ENCODE measurements at regions not wholly inside any gene's neighbourhood (a gene's known extent, or its start where the extent isn't known, plus 50 kb on each side); places are given as distances from the start of the nearest gene placed in this dataset.
"Not testable (repeated sequence)": the region's sequence is repeated elsewhere in the genome, so short reads cannot be mapped to it uniquely, and the experiment has no call there.

- not testable (repeated sequence) for H3K36me3 ChIP-seq (ENCODE audit: control insufficient read depth, insufficient read depth, low read length); H3K18ac ChIP-seq (ENCODE audit: low read length); H3K56ac ChIP-seq (ENCODE audit: low read length); H3K9ac ChIP-seq (ENCODE audit: low read length); H2BK5ac ChIP-seq (ENCODE audit: low read length); H4K5ac ChIP-seq (ENCODE audit: low read length); H3K4ac ChIP-seq (ENCODE audit: low read depth, low read length); H3K23ac ChIP-seq (ENCODE audit: low read length); H3K4me3 ChIP-seq (ENCODE audit: low read length); H2BK120ac ChIP-seq (ENCODE audit: low read depth, low read length); H3K27ac ChIP-seq (ENCODE audit: low read depth, low read length); H2BK15ac ChIP-seq (replicated peaks; ENCODE audit: low read depth); H4K8ac ChIP-seq (ENCODE audit: low read depth, low read length); H2AK5ac ChIP-seq (ENCODE audit: low read length); H3K79me1 ChIP-seq (ENCODE audit: low read length); H3K4me2 ChIP-seq (ENCODE audit: low read length); H3K27me3 ChIP-seq (ENCODE audit: insufficient read depth, low read length, poor library complexity); DNase-seq; H3K4me1 ChIP-seq (ENCODE audit: control insufficient read depth, low read depth, low read length); H3K79me2 ChIP-seq (ENCODE audit: control insufficient read depth, insufficient read depth, low read length)
- WGBS (ENCODE audit: extremely low coverage, insufficient coverage, low lambda C conversion rate), result no CpG with 5 or more reads among the region's 2 CpGs
These were observed 261.5 kb downstream of the FOXG1 start for GRCh38 chr14:29027941-29028705.

DNA sequence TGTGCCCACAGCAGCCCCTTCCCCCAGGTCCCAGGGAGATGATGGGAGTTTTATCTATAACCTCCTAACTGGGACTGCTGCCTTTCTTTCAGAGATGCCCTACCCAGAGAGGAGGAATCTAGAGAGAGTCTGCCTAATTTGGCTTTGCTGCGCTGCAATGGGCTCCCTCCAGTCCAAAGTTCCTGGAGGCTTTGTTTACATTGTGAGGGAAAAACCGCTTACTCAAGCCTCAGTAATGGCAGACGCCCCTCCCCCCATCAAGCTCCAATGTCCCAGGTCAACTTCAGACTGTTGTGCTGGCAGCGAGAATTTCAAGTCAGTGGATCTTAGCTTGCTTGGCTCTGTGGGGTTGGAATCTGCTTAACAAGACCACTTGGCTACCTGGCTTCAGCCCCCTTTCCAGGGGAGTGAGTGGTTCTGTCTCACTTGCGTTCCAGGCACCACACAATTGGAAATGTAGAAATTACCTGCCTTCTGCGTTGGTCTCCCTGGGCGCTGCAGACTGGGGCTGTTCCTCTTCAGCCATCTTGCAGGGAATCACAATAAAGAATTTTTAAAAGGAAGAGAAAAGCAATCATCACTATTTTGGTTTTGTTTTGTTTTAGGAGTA lies 262.5 kb downstream of the FOXG1 start:
- H4K5ac ChIP-seq (ENCODE audit: low read length), result no peak overlapping the region
- H3K9ac ChIP-seq (ENCODE audit: low read length), result no peak overlapping the region
- DNase-seq, result peak; percentile 82
- H4K8ac ChIP-seq (ENCODE audit: low read depth, low read length), result no peak overlapping the region
- H3K4me3 ChIP-seq (ENCODE audit: low read length), result no peak overlapping the region
- no peaks in the 10 kb centered on the region for H3K27me3 ChIP-seq (ENCODE audit: insufficient read depth, low read length, poor library complexity)
- H3K4me1 ChIP-seq (ENCODE audit: control insufficient read depth, low read depth, low read length), result no peaks in the 10 kb centered on the region
- no CpG with 5 or more reads among the region's 7 CpGs for WGBS (ENCODE audit: extremely low coverage, insufficient coverage, low lambda C conversion rate)
- H2BK120ac ChIP-seq (ENCODE audit: low read depth, low read length), result no peak overlapping the region
- peak overlapping the region; percentile 75 for H2BK15ac ChIP-seq (replicated peaks; ENCODE audit: low read depth)
- peak overlapping the region; percentile 48 for H3K27ac ChIP-seq (ENCODE audit: low read depth, low read length)
- H3K56ac ChIP-seq (ENCODE audit: low read length), result peak overlapping the region; percentile 30
- H3K18ac ChIP-seq (ENCODE audit: low read length), result no peak overlapping the region
- H3K4me2 ChIP-seq (ENCODE audit: low read length), result no peak overlapping the region
- H3K4ac ChIP-seq (ENCODE audit: low read depth, low read length), result peak overlapping the region; percentile 57
- H3K79me1 ChIP-seq (ENCODE audit: low read length), result no peaks in the 10 kb centered on the region
- no peaks in the 10 kb centered on the region for H3K36me3 ChIP-seq (ENCODE audit: control insufficient read depth, insufficient read depth, low read length)
- H3K79me2 ChIP-seq (ENCODE audit: control insufficient read depth, insufficient read depth, low read length), result no peaks in the 10 kb centered on the region
- no peak overlapping the region for H2BK5ac ChIP-seq (ENCODE audit: low read length)
- no peak overlapping the region for H2AK5ac ChIP-seq (ENCODE audit: low read length)
- no peak overlapping the region for H3K23ac ChIP-seq (ENCODE audit: low read length)

DNA sequence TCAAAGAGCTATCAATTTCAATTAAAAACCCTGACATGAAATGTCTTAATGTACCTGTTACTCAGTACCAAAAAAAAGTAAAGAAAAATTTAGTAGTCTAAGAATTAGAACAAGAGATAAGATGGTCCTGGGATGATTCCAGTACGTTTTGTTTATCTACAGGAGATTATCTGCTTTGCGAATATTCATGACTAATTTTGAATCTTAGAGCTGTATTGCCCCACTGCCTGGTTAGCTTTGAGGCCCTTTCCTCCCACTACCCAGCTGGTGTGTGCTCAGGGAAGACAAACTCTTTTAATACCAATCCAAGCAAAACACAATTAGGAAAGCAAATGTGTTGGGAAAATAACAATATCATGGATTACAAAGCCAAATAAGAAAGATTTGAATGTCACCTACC lies 263.5 kb downstream of the FOXG1 start:
- WGBS (ENCODE audit: extremely low coverage, insufficient coverage, low lambda C conversion rate), result no CpG with 5 or more reads among the region's 2 CpGs
- H4K5ac ChIP-seq (ENCODE audit: low read length), result no peak overlapping the region
- no peak overlapping the region for H3K4me2 ChIP-seq (ENCODE audit: low read length)
- no peak overlapping the region for H3K56ac ChIP-seq (ENCODE audit: low read length)
- no peaks in the 10 kb centered on the region for H3K27me3 ChIP-seq (ENCODE audit: insufficient read depth, low read length, poor library complexity)
- H3K18ac ChIP-seq (ENCODE audit: low read length), result no peak overlapping the region
- H4K8ac ChIP-seq (ENCODE audit: low read depth, low read length), result no peak overlapping the region
- no peak overlapping the region for H2BK120ac ChIP-seq (ENCODE audit: low read depth, low read length)
- no peak overlapping the region for H2AK5ac ChIP-seq (ENCODE audit: low read length)
- H3K79me2 ChIP-seq (ENCODE audit: control insufficient read depth, insufficient read depth, low read length), result no peaks in the 10 kb centered on the region
- no peaks in the 10 kb centered on the region for H3K4me1 ChIP-seq (ENCODE audit: control insufficient read depth, low read depth, low read length)
- H3K79me1 ChIP-seq (ENCODE audit: low read length), result no peaks in the 10 kb centered on the region
- no peak overlapping the region for H3K4ac ChIP-seq (ENCODE audit: low read depth, low read length)
- DNase-seq, result no peak
- no peak overlapping the region for H3K4me3 ChIP-seq (ENCODE audit: low read length)
- H3K23ac ChIP-seq (ENCODE audit: low read length), result no peak overlapping the region
- no peak overlapping the region for H3K27ac ChIP-seq (ENCODE audit: low read depth, low read length)
- H2BK5ac ChIP-seq (ENCODE audit: low read length), result no peak overlapping the region
- no peak overlapping the region for H2BK15ac ChIP-seq (replicated peaks; ENCODE audit: low read depth)
- H3K9ac ChIP-seq (ENCODE audit: low read length), result no peak overlapping the region
- no peaks in the 10 kb centered on the region for H3K36me3 ChIP-seq (ENCODE audit: control insufficient read depth, insufficient read depth, low read length)

- no peak overlapping the region for H3K18ac ChIP-seq (ENCODE audit: low read length)
- no CpG with 5 or more reads among the region's 2 CpGs for WGBS (ENCODE audit: extremely low coverage, insufficient coverage, low lambda C conversion rate)
These were observed 264.4 kb downstream of the FOXG1 start for GRCh38 chr14:29030970-29031369.

GRCh38 chr14:29035134-29035533 lies 268.5 kb downstream of the FOXG1 start:
- Histone ChIP-seq H3K9ac (ENCODE audit: low read length) (no peak overlapping the region), H3K79me2 (ENCODE audit: control insufficient read depth, insufficient read depth, low read length) (no peaks in the 10 kb centered on the region), H3K79me1 (ENCODE audit: low read length) (no peaks in the 10 kb centered on the region), H3K4me2 (ENCODE audit: low read length) (no peak overlapping the region), H4K5ac (ENCODE audit: low read length) (no peak overlapping the region), H2BK15ac (replicated peaks; ENCODE audit: low read depth) (no peak overlapping the region), H3K23ac (ENCODE audit: low read length) (no peak overlapping the region), H4K8ac (ENCODE audit: low read depth, low read length) (no peak overlapping the region), H3K56ac (ENCODE audit: low read length) (no peak overlapping the region), H3K18ac (ENCODE audit: low read length) (no peak overlapping the region), H3K27ac (ENCODE audit: low read depth, low read length) (no peak overlapping the region), H2BK5ac (ENCODE audit: low read length) (no peak overlapping the region), H3K36me3 (ENCODE audit: control insufficient read depth, insufficient read depth, low read length) (no peaks in the 10 kb centered on the region), H3K4me3 (ENCODE audit: low read length) (no peak overlapping the region), H3K27me3 (ENCODE audit: insufficient read depth, low read length, poor library complexity) (no peaks in the 10 kb centered on the region), H2BK120ac (ENCODE audit: low read depth, low read length) (no peak overlapping the region), H2AK5ac (ENCODE audit: low read length) (no peak overlapping the region), H3K4me1 (ENCODE audit: control insufficient read depth, low read depth, low read length) (peaks cover 2% of the 10 kb centered on the region), H3K4ac (ENCODE audit: low read depth, low read length) (no peak overlapping the region)
- WGBS (ENCODE audit: extremely low coverage, insufficient coverage, low lambda C conversion rate), result no CpG with 5 or more reads among the region's 3 CpGs
- no peak for DNase-seq

More at GRCh38 chr14:29030970-29031369, 264.4 kb downstream of the FOXG1 start:
- Histone ChIP-seq H3K4ac (ENCODE audit: low read depth, low read length) (no peak overlapping the region), H3K4me3 (ENCODE audit: low read length) (no peak overlapping the region), H3K27ac (ENCODE audit: low read depth, low read length) (no peak overlapping the region), H3K9ac (ENCODE audit: low read length) (no peak overlapping the region), H3K36me3 (ENCODE audit: control insufficient read depth, insufficient read depth, low read length) (no peaks in the 10 kb centered on the region), H3K27me3 (ENCODE audit: insufficient read depth, low read length, poor library complexity) (no peaks in the 10 kb centered on the region), H2BK120ac (ENCODE audit: low read depth, low read length) (no peak overlapping the region), H3K4me1 (ENCODE audit: control insufficient read depth, low read depth, low read length) (no peaks in the 10 kb centered on the region), H4K8ac (ENCODE audit: low read depth, low read length) (no peak overlapping the region), H2BK5ac (ENCODE audit: low read length) (no peak overlapping the region), H3K56ac (ENCODE audit: low read length) (no peak overlapping the region), H2AK5ac (ENCODE audit: low read length) (no peak overlapping the region), H3K79me2 (ENCODE audit: control insufficient read depth, insufficient read depth, low read length) (no peaks in the 10 kb centered on the region), H3K4me2 (ENCODE audit: low read length) (no peak overlapping the region), H4K5ac (ENCODE audit: low read length) (no peak overlapping the region), H3K79me1 (ENCODE audit: low read length) (no peaks in the 10 kb centered on the region), H2BK15ac (replicated peaks; ENCODE audit: low read depth) (no peak overlapping the region), H3K23ac (ENCODE audit: low read length) (no peak overlapping the region)
- DNase-seq, result no peak

- Histone ChIP-seq H3K23ac (ENCODE audit: low read length) (no peak overlapping the region), H3K79me2 (ENCODE audit: control insufficient read depth, insufficient read depth, low read length) (no peaks in the 10 kb centered on the region), H2BK15ac (replicated peaks; ENCODE audit: low read depth) (no peak overlapping the region)
These were observed 270.8 kb downstream of the FOXG1 start for GRCh38 chr14:29037411-29037810.

More at GRCh38 chr14:29037411-29037810, 270.8 kb downstream of the FOXG1 start:
- Histone ChIP-seq H2BK120ac (ENCODE audit: low read depth, low read length) (no peak overlapping the region), H3K27ac (ENCODE audit: low read depth, low read length) (no peak overlapping the region), H3K9ac (ENCODE audit: low read length) (no peak overlapping the region), H3K4ac (ENCODE audit: low read depth, low read length) (no peak overlapping the region), H3K36me3 (ENCODE audit: control insufficient read depth, insufficient read depth, low read length) (no peaks in the 10 kb centered on the region), H2AK5ac (ENCODE audit: low read length) (no peak overlapping the region), H3K18ac (ENCODE audit: low read length) (peak overlapping the region; percentile 51), H4K8ac (ENCODE audit: low read depth, low read length) (no peak overlapping the region), H3K4me2 (ENCODE audit: low read length) (no peak overlapping the region), H3K56ac (ENCODE audit: low read length) (no peak overlapping the region), H4K5ac (ENCODE audit: low read length) (no peak overlapping the region), H3K79me1 (ENCODE audit: low read length) (no peaks in the 10 kb centered on the region), H3K27me3 (ENCODE audit: insufficient read depth, low read length, poor library complexity) (no peaks in the 10 kb centered on the region), H3K4me3 (ENCODE audit: low read length) (no peak overlapping the region), H2BK5ac (ENCODE audit: low read length) (no peak overlapping the region), H3K4me1 (ENCODE audit: control insufficient read depth, low read depth, low read length) (peaks cover 2% of the 10 kb centered on the region)
- DNase-seq, result no peak

All from mesendoderm (in vitro differentiated cells).